ENCODE measurements at regions not wholly inside any gene's neighbourhood (a gene's known extent, or its start where the extent isn't known, plus 50 kb on each side); places are given as distances from the start of the nearest gene placed in this dataset.
A peak's percentile ranks its signal among the peaks of the same experiment; 100 is the strongest.

DNA sequence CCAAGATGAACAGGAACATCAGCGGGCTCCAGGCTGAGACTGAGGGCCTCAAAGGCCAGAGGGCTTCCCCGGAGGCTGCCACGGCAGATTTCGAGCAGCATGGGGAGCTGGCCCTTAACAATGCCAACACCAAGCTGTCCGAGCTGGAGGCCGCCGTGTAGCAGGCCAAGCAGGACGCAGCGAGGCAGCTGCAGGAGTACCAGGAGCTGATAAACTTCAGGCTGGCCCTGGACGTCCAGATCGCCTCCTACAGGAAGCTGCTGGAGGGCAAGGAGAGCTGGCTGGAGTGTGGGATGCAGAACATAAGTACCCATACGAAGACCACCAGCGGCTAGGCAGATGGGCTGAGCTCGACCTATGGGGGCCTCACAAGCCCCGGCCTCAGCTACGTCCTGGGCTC is 823.4 kb upstream of the NEGR1 start:
- Histone ChIP-seq H3K27me3 (ENCODE audit: insufficient read depth, insufficient read length) (no peaks in the 10 kb centered on the region), H3K4me3 (ENCODE audit: insufficient read length, low read depth) (no peak overlapping the region), H3K9ac (ENCODE audit: insufficient read length, low read depth) (no peak overlapping the region), H3K9me3 (ENCODE audit: insufficient read depth, low read length) (no peaks in the 10 kb centered on the region; the same call in 1 of the 2 replicates), H3K4me1 (ENCODE audit: insufficient read depth, insufficient read length) (no peaks in the 10 kb centered on the region), H3K36me3 (ENCODE audit: insufficient read depth, insufficient read length, low read length) (no peaks in the 10 kb centered on the region)
- TF ChIP-seq YY1 (IDR thresholded peaks at IDR 0.05; ENCODE audit: insufficient read depth, insufficient read length) (no peak), ZNF274 (IDR thresholded peaks at IDR 0.05; ENCODE audit: low read depth, low read length) (no peak), SUZ12 (IDR thresholded peaks at IDR 0.05; ENCODE audit: extremely low read depth, insufficient read depth, insufficient read length) (no peak)
- DNase-seq (ENCODE audit: low read depth, low spot score): no peak

DNA sequence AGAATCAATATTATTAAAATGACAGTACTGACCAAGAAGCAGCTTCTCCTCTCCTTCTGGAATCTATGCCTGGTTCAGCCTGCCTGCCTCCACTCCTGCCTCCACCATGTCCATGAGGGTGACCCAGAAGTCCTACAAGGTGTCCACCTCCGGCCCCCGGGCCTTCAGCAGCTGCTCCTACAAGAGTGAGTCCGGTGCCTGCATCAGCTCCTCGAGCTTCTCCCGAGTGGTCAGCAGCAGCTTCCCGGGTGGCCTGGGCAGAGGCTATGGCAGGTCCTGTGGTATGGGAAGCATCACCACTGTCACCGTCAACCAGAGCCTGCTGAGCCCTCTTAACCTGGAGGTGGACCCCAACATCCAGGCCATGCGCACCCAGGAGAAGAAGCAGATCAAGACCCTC is 822.4 kb upstream of the NEGR1 start:
- no peak for TF ChIP-seq YY1 (IDR thresholded peaks at IDR 0.05; ENCODE audit: insufficient read depth, insufficient read length)
- TF ChIP-seq ZNF274 (IDR thresholded peaks at IDR 0.05; ENCODE audit: low read depth, low read length): no peak
- no peak for TF ChIP-seq SUZ12 (IDR thresholded peaks at IDR 0.05; ENCODE audit: extremely low read depth, insufficient read depth, insufficient read length)
- no peak overlapping the region for H3K4me3 ChIP-seq (ENCODE audit: insufficient read length, low read depth)

DNA sequence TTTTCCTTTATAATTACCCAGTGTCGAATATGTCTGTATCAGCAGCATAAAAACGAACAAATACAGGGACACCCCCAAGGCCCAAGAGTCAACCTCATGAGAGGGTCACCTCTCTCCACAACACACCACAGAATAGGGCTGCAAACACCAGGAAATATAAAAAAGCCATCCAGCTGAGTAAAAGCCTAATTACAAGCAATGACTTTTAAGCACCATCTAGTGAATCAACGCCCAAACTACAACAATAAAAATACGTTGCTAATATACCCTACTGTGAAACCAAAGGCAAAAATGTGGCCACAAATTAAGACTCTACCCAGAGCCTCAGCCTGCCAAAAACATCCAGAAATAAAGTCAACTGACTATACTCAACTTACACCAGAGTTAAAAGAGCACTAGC is 817.9 kb upstream of the NEGR1 start:
- Histone ChIP-seq H3K9me3 (ENCODE audit: insufficient read depth, low read length) (no peaks in the 10 kb centered on the region; the same call in 1 of the 2 replicates), H3K27me3 (ENCODE audit: insufficient read depth, insufficient read length) (no peaks in the 10 kb centered on the region), H3K4me3 (ENCODE audit: insufficient read length, low read depth) (no peak overlapping the region), H3K9ac (ENCODE audit: insufficient read length, low read depth) (no peak overlapping the region), H3K4me1 (ENCODE audit: insufficient read depth, insufficient read length) (no peaks in the 10 kb centered on the region), H3K36me3 (ENCODE audit: insufficient read depth, insufficient read length, low read length) (no peaks in the 10 kb centered on the region)
- no peak for DNase-seq (ENCODE audit: low read depth, low spot score)
- no peak for TF ChIP-seq ZNF274 (IDR thresholded peaks at IDR 0.05; ENCODE audit: low read depth, low read length)
- TF ChIP-seq YY1 (IDR thresholded peaks at IDR 0.05; ENCODE audit: insufficient read depth, insufficient read length): no peak
- TF ChIP-seq SUZ12 (IDR thresholded peaks at IDR 0.05; ENCODE audit: extremely low read depth, insufficient read depth, insufficient read length): no peak

More for the DNA sequence above, 822.4 kb upstream of the NEGR1 start:
- Histone ChIP-seq H3K27me3 (ENCODE audit: insufficient read depth, insufficient read length) (no peaks in the 10 kb centered on the region), H3K9ac (ENCODE audit: insufficient read length, low read depth) (no peak overlapping the region), H3K4me1 (ENCODE audit: insufficient read depth, insufficient read length) (no peaks in the 10 kb centered on the region), H3K36me3 (ENCODE audit: insufficient read depth, insufficient read length, low read length) (no peaks in the 10 kb centered on the region), H3K9me3 (ENCODE audit: insufficient read depth, low read length) (no peaks in the 10 kb centered on the region; the same call in 1 of the 2 replicates)
- no peak for DNase-seq (ENCODE audit: low read depth, low spot score)

DNA sequence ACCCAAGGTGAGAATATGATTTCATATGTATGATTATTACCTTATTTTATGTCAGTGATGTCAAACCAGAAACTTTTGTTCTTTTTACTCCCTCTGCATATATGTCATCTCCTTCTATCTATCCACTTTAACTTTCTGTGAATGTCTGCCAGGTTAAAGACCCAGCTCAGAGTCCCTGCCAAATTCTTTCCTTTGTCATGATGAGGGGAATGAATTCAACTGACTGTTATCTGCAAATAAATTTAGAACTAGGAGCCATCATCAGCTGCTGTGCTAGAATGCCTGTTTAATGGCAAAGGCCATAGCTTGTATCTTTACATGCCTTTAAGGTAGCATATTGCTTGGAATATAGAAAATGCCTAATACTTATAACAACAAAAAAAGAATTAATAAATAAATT is 815.6 kb upstream of the NEGR1 start:
- peak; percentile 42 for DNase-seq (ENCODE audit: low read depth, low spot score)
- Histone ChIP-seq H3K27me3 (ENCODE audit: insufficient read depth, insufficient read length) (no peaks in the 10 kb centered on the region), H3K36me3 (ENCODE audit: insufficient read depth, insufficient read length, low read length) (no peaks in the 10 kb centered on the region), H3K4me1 (ENCODE audit: insufficient read depth, insufficient read length) (no peaks in the 10 kb centered on the region), H3K9me3 (ENCODE audit: insufficient read depth, low read length) (no peaks in the 10 kb centered on the region; the same call in 1 of the 2 replicates), H3K4me3 (ENCODE audit: insufficient read length, low read depth) (no peak overlapping the region), H3K9ac (ENCODE audit: insufficient read length, low read depth) (no peak overlapping the region)
- TF ChIP-seq YY1 (IDR thresholded peaks at IDR 0.05; ENCODE audit: insufficient read depth, insufficient read length): no peak
- TF ChIP-seq SUZ12 (IDR thresholded peaks at IDR 0.05; ENCODE audit: extremely low read depth, insufficient read depth, insufficient read length): no peak
- no peak for TF ChIP-seq ZNF274 (IDR thresholded peaks at IDR 0.05; ENCODE audit: low read depth, low read length)

- no peak for DNase-seq (ENCODE audit: low read depth, low spot score)
- Histone ChIP-seq H3K9ac (ENCODE audit: insufficient read length, low read depth) (no peak overlapping the region), H3K4me3 (ENCODE audit: insufficient read length, low read depth) (no peak overlapping the region)
These were observed 814.5 kb upstream of the NEGR1 start for GRCh38 chr1:73096841-73097240.

DNA sequence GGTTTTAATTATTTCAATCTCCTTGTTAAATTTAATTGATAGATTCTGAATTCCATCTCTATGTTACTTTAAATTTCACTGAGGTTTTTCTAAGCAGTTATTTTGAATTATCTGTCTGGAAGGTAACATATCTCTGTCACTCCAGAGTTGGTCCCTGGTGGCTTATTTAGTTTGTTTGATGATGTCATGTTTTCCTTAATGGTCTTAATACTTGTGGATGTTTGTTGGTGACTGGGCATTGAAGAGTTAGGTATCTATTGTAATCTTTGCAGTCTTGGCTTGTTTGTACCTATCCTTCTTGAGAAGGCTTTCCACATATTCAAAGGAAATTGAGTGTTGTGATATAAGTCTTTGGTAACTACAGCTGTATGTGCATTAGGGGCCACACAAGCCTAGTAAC is 810.0 kb upstream of the NEGR1 start:
- no peaks in the 10 kb centered on the region for H3K36me3 ChIP-seq (ENCODE audit: insufficient read depth, insufficient read length, low read length)
- no peaks in the 10 kb centered on the region for H3K9me3 ChIP-seq (ENCODE audit: insufficient read depth, low read length)
- H3K4me3 ChIP-seq (ENCODE audit: insufficient read length, low read depth): no peak overlapping the region

More at GRCh38 chr1:73096841-73097240, 814.5 kb upstream of the NEGR1 start:
- Histone ChIP-seq H3K4me1 (ENCODE audit: insufficient read depth, insufficient read length) (no peaks in the 10 kb centered on the region), H3K9me3 (ENCODE audit: insufficient read depth, low read length) (no peaks in the 10 kb centered on the region; the same call in 1 of the 2 replicates), H3K36me3 (ENCODE audit: insufficient read depth, insufficient read length, low read length) (no peaks in the 10 kb centered on the region), H3K27me3 (ENCODE audit: insufficient read depth, insufficient read length) (no peaks in the 10 kb centered on the region)
- TF ChIP-seq ZNF274 (IDR thresholded peaks at IDR 0.05; ENCODE audit: low read depth, low read length): no peak
- no peak for TF ChIP-seq YY1 (IDR thresholded peaks at IDR 0.05; ENCODE audit: insufficient read depth, insufficient read length)
- TF ChIP-seq SUZ12 (IDR thresholded peaks at IDR 0.05; ENCODE audit: extremely low read depth, insufficient read depth, insufficient read length): no peak

GRCh38 chr1:73066866-73067265 is 784.5 kb upstream of the NEGR1 start:
- no peak for TF ChIP-seq YY1 (IDR thresholded peaks at IDR 0.05; ENCODE audit: insufficient read depth, insufficient read length)
- Histone ChIP-seq H3K4me3 (ENCODE audit: insufficient read length, low read depth) (no peak overlapping the region), H3K36me3 (ENCODE audit: insufficient read depth, insufficient read length, low read length) (no peaks in the 10 kb centered on the region), H3K4me1 (ENCODE audit: insufficient read depth, insufficient read length) (no peaks in the 10 kb centered on the region), H3K27me3 (ENCODE audit: insufficient read depth, insufficient read length) (no peaks in the 10 kb centered on the region), H3K9ac (ENCODE audit: insufficient read length, low read depth) (no peak overlapping the region), H3K9me3 (ENCODE audit: insufficient read depth, low read length) (peaks cover 16% of the 10 kb centered on the region; the same call in 1 of the 2 replicates)
- DNase-seq (ENCODE audit: low read depth, low spot score): no peak

More for the DNA sequence above, 810.0 kb upstream of the NEGR1 start:
- Histone ChIP-seq H3K9ac (ENCODE audit: insufficient read length, low read depth) (no peak overlapping the region), H3K4me1 (ENCODE audit: insufficient read depth, insufficient read length) (no peaks in the 10 kb centered on the region), H3K27me3 (ENCODE audit: insufficient read depth, insufficient read length) (no peaks in the 10 kb centered on the region)
- no peak for DNase-seq (ENCODE audit: low read depth, low spot score)
- no peak for TF ChIP-seq ZNF274 (IDR thresholded peaks at IDR 0.05; ENCODE audit: low read depth, low read length)
- no peak for TF ChIP-seq YY1 (IDR thresholded peaks at IDR 0.05; ENCODE audit: insufficient read depth, insufficient read length)
- TF ChIP-seq SUZ12 (IDR thresholded peaks at IDR 0.05; ENCODE audit: extremely low read depth, insufficient read depth, insufficient read length): no peak

Measured in NT2/D1 (cell line).